GM12878 (cell line): ENCODE measurements at regions not wholly inside any gene's neighbourhood (a gene's known extent, or its start where the extent isn't known, plus 50 kb on each side); places are given as distances from the start of the nearest gene placed in this dataset.

Experiments used
- ATAC-seq: fragments of 200-7000 bp; cut with Tn5 transposase; 3 replicates; pipeline ENCODE4 v1.9.1; 2020; ENCODE audit warnings: mild to moderate bottlenecking, moderate library complexity
- BruUV-seq: library from RNA; stranded (reverse); fragments of 400-500 nt; replicated peaks from 2 replicates; lab custom pipeline; 2021; lab: Mats Ljungman, UMichigan
- CTCF ChIA-PET: fragments of 300-600 bp; sonication (Branson Sonifier 250); formaldehyde crosslinking; extraction: SDS; loops from one replicate; lab custom pipeline; 2021; ENCODE audit warnings: inconsistent platforms; lab: Yijun Ruan, JAX
- POLR2A ChIA-PET: fragments of 350-600 bp; formaldehyde crosslinking; extraction: SDS; loops from one replicate; lab custom pipeline; 2021; ENCODE audit warnings: inconsistent platforms; lab: Charles Lee
- RAD21 ChIA-PET: fragments of 300-600 bp; sonication (Branson Sonifier 250); formaldehyde crosslinking; loops from one replicate; lab custom pipeline; 2023; ENCODE audit warnings: antibody characterized with exemption; ENCODE audit not compliant: unreplicated experiment; lab: Charles Lee
- SMC1A ChIA-PET: fragments of 300-600 bp; sonication (Branson Sonifier 250); formaldehyde crosslinking; loops from one replicate; lab custom pipeline; 2023; ENCODE audit not compliant: unreplicated experiment, uncharacterized antibody; lab: Charles Lee
- DNase-seq: peaks from one replicate; pipeline ENCODE4 v3.0.0-alpha.2; 2011; ENCODE audit warnings: low read depth, low spot score
- FAIRE-seq: peaks from 3 replicates; lab custom pipeline; 2011; peaks lifted over from hg19 to GRCh38; lab: Jason Lieb, UNC
- H2AFZ ChIP-seq: 2 replicates; pipeline ENCODE4 v1.6.0; 2011; ENCODE audit warnings: low read depth, low read length, control low read depth; ENCODE audit not compliant: control insufficient read depth
- H3K27ac ChIP-seq: 2 replicates; pipeline ENCODE4 v1.5.1; 2011; ENCODE audit warnings: control low read depth; ENCODE audit not compliant: control insufficient read depth, insufficient read depth
- H3K27me3 ChIP-seq, 2 experiments: replicated peaks in 1 of 2; 2 replicates each; pipeline versions ENCODE4 v1.6.0 to v1.6.1; 2011; ENCODE audit warnings: low read length in 1 of 2; ENCODE audit not compliant: control insufficient read depth in 2 of 2, insufficient read depth in 2 of 2
- H3K36me3 ChIP-seq, 2 experiments: 2 replicates each; pipeline ENCODE4 v1.5.1; 2011; ENCODE audit warnings: low read length in 1 of 2; ENCODE audit not compliant: control insufficient read depth in 2 of 2, insufficient read depth in 2 of 2
- H3K4me1 ChIP-seq: 2 replicates; pipeline ENCODE4 v1.6.1; 2011; ENCODE audit warnings: mild to moderate bottlenecking, low read length, moderate library complexity, mixed read lengths; ENCODE audit not compliant: control insufficient read depth, insufficient read depth
- H3K4me2 ChIP-seq: 2 replicates; pipeline ENCODE4 v1.6.0; 2011; ENCODE audit warnings: control low read depth; ENCODE audit not compliant: control insufficient read depth, insufficient read depth
- H3K4me3 ChIP-seq: fragments of 200-600 bp; sonication (generic); 2 replicates; pipeline ENCODE4 v1.5.1; 2016
- H3K79me2 ChIP-seq: 2 replicates; pipeline ENCODE4 v1.6.0; 2011; ENCODE audit warnings: low read length; ENCODE audit not compliant: control insufficient read depth, insufficient read depth
- H3K9ac ChIP-seq: 2 replicates; pipeline ENCODE4 v1.8.0; 2011; ENCODE audit warnings: low read length, control low read depth, mixed read lengths; ENCODE audit not compliant: control insufficient read depth, insufficient read depth
- H3K9me3 ChIP-seq: replicated peaks from 3 replicates; pipeline ENCODE4 v1.5.1; 2011; ENCODE audit warnings: mild to moderate bottlenecking, low read length; ENCODE audit not compliant: control insufficient read depth, insufficient read depth
- H4K20me1 ChIP-seq: 2 replicates; pipeline ENCODE4 v1.6.0; 2011; ENCODE audit not compliant: control insufficient read depth, insufficient read depth
- BACH1 ChIP-seq: fragments of 450-650 bp; IDR thresholded peaks from 2 replicates; pipeline ENCODE4 v1.6.1; 2017; ENCODE audit warnings: mild to moderate bottlenecking, borderline replicate concordance
- CHD2 ChIP-seq: IDR thresholded peaks from 2 replicates; pipeline ENCODE4 v1.6.1; 2011; ENCODE audit warnings: low read depth, low read length, improper control_type of control experiment, borderline replicate concordance
- KAT2A ChIP-seq: conservative IDR thresholded peaks from 2 replicates; pipeline ENCODE4 v1.6.1; 2011; ENCODE audit warnings: low read depth, low read length; ENCODE audit not compliant: control insufficient read depth
- MYC ChIP-seq: IDR thresholded peaks from 2 replicates; pipeline ENCODE4 v1.6.1; 2011; ENCODE audit warnings: mild to moderate bottlenecking, low read length, moderate library complexity, inconsistent platforms; ENCODE audit not compliant: insufficient read depth, insufficient replicate concordance, insufficient read length, severe bottlenecking
- NRF1 ChIP-seq: conservative IDR thresholded peaks from 2 replicates; pipeline ENCODE4 v1.6.1; 2011; ENCODE audit warnings: mild to moderate bottlenecking, low read depth, low read length, improper control_type of control experiment
- SMC3 ChIP-seq: IDR thresholded peaks from 2 replicates; pipeline ENCODE4 v1.6.1; 2011; ENCODE audit warnings: low read length, improper control_type of control experiment, borderline replicate concordance
- ZBTB33 ChIP-seq: fragments of 450-650 bp; IDR thresholded peaks from 2 replicates; pipeline ENCODE4 v1.6.1; 2017; ENCODE audit warnings: mild to moderate bottlenecking
- ZZZ3 ChIP-seq: IDR thresholded peaks from 2 replicates; pipeline ENCODE4 v1.6.1; 2011; ENCODE audit warnings: low read depth; ENCODE audit not compliant: control insufficient read depth, insufficient read length
- WGBS: methylation state at CpG from one replicate; pipeline ENCODE4 v1.1.6; 2016; ENCODE audit warnings: low lambda C conversion rate; ENCODE audit not compliant: insufficient replicate concordance, insufficient coverage; ENCODE audit errors: missing lambda C conversion rate; 5-methylcytosine and 5-hydroxymethylcytosine counted together
- in situ Hi-C: fragments of 300-500 bp; cut with MboI; formaldehyde crosslinking; loops from 9 replicates; pipeline ENCODE4 v1.14.3; 2018; ENCODE audit warnings: mixed read lengths
- intact Hi-C: fragments of 100-400 bp; cut with micrococcal nuclease; formaldehyde crosslinking; loops from one replicate; pipeline ENCODE4 v1.14.2; 2022; ENCODE audit not compliant: unreplicated experiment

GRCh38 chr4:74531963-74532794, 87.2 kb downstream of the AREG start (continued):
- TF ChIP-seq SMC3: peak; percentile 72; the same call in 1 of the 2 replicates

- no peak overlapping the region for H3K27ac ChIP-seq
- H3K27me3 ChIP-seq: no peaks in the 10 kb centered on the region
- intact Hi-C loops: no loop called here
- no peak overlapping the region for H3K4me2 ChIP-seq
- no peak overlapping the region for H2AFZ ChIP-seq
- H4K20me1 ChIP-seq: no peaks in the 10 kb centered on the region
- no peak for ATAC-seq
- H3K4me3 ChIP-seq: no peak overlapping the region
- no peak overlapping the region for H3K9ac ChIP-seq
- BruUV-seq: no TSS peak
- 27% methylated on average over 3 of the region's 3 CpGs for WGBS
- TF ChIP-seq ZZZ3: no peak
- TF ChIP-seq, all 136 proteins: peak for 0
- Histone ChIP-seq H3K36me3 (no peaks in the 10 kb centered on the region), H3K79me2 (no peaks in the 10 kb centered on the region), H3K4me1 (no peaks in the 10 kb centered on the region), H3K9me3 (no peaks in the 10 kb centered on the region)
- no peak for FAIRE-seq
- in situ Hi-C loops: loop anchor here (10.0 kb wide), 1 partner anchor 159 kb away; no protein-coding TSS in a partner anchor
- ChIA-PET RAD21 (interaction anchor here (0.8 kb wide), 1 partner anchor 88 kb away, joined by 4 read pairs; no protein-coding TSS in a partner anchor), SMC1A (interaction anchor here (0.7 to 3.0 kb wide), 5 partner anchors 10 to 161 kb away, joined by 3 to 15 read pairs (median 4); no protein-coding TSS in a partner anchor), POLR2A (no interaction called here), CTCF (interaction anchor here (0.9 to 7.4 kb wide), 10 partner anchors 10 to 214 kb away, joined by 3 to 76 read pairs (median 7); no protein-coding TSS in a partner anchor)
- no peak for DNase-seq
Observed at GRCh38 chr4:74534121-74534520, 89.2 kb downstream of the AREG start.

- Histone ChIP-seq H4K20me1 (no peaks in the 10 kb centered on the region), H3K36me3 (no peaks in the 10 kb centered on the region), H3K9ac (no peak overlapping the region), H2AFZ (no peak overlapping the region), H3K9me3 (no peaks in the 10 kb centered on the region), H3K79me2 (no peaks in the 10 kb centered on the region), H3K4me2 (no peak overlapping the region), H3K27ac (no peak overlapping the region), H3K4me3 (no peak overlapping the region), H3K27me3 (no peaks in the 10 kb centered on the region), H3K4me1 (no peaks in the 10 kb centered on the region)
- FAIRE-seq (no peak), DNase-seq (no peak), ATAC-seq (no peak)
- RAD21 ChIA-PET: no interaction called here
- SMC1A ChIA-PET: interaction anchor here (0.9 to 2.2 kb wide), 4 partner anchors 9 to 151 kb away, joined by 3 to 8 read pairs (median 3); no protein-coding TSS in a partner anchor
- intact Hi-C loops: loop anchor here (5.0 kb wide), 1 partner anchor 87 kb away; no protein-coding TSS in a partner anchor
- POLR2A ChIA-PET: no interaction called here
- no TSS peak for BruUV-seq
- in situ Hi-C loops: loop anchor here (10.0 kb wide), 1 partner anchor 160 kb away; no protein-coding TSS in a partner anchor
- CTCF ChIA-PET: interaction anchor here (0.8 to 7.4 kb wide), 6 partner anchors 88 to 215 kb away, joined by 3 to 76 read pairs (median 16); no protein-coding TSS in a partner anchor
- TF ChIP-seq NRF1: no peak
- TF ChIP-seq MYC: no peak
- no peak for TF ChIP-seq CHD2
- no peak for TF ChIP-seq ZBTB33
- no peak for TF ChIP-seq BACH1
- no peak for TF ChIP-seq KAT2A
Observed at GRCh38 chr4:74534936-74535335, 90.0 kb downstream of the AREG start.
